WTC11 (cell line): ENCODE measurements at regions not wholly inside any gene's neighbourhood (a gene's known extent, or its start where the extent isn't known, plus 50 kb on each side); places are given as distances from the start of the nearest gene placed in this dataset.

ENCODE experiments used
- ATAC-seq: fragments of 200-7000 bp; cut with Tn5 transposase; 2 replicates; pipeline ENCODE4 v1.10.0; 2021; ENCODE audit warnings: mild to moderate bottlenecking, moderate library complexity
- CTCF ChIA-PET: fragments of 300-600 bp; sonication (Branson Sonifier 250); formaldehyde crosslinking; loops from one replicate; lab custom pipeline; 2021; ENCODE audit warnings: antibody characterized with exemption; lab: Charles Lee
- POLR2A ChIA-PET: fragments of 350-600 bp; sonication (Branson Sonifier 250); formaldehyde crosslinking; loops from one replicate; lab custom pipeline; 2021; ENCODE audit warnings: antibody characterized with exemption; lab: Charles Lee
- DNase-seq: peaks from one replicate; pipeline ENCODE4 v3.0.0; 2021; ENCODE audit warnings: low spot score
- H3K27ac Mint-ChIP-seq: 2 replicates; pipeline ENCODE4 v1.8.0; 2021; ENCODE audit warnings: mixed read lengths
- H3K27me3 Mint-ChIP-seq: 2 replicates; pipeline ENCODE4 v1.8.0; 2021; ENCODE audit warnings: low read depth, mild to moderate bottlenecking, moderate library complexity, mixed read lengths
- H3K36me3 Mint-ChIP-seq: 2 replicates; pipeline ENCODE4 v1.8.0; 2021; ENCODE audit warnings: mixed read lengths
- H3K4me1 Mint-ChIP-seq: 2 replicates; pipeline ENCODE4 v1.8.0; 2022; ENCODE audit warnings: mixed read lengths
- H3K4me3 Mint-ChIP-seq: 2 replicates; pipeline ENCODE4 v1.8.0; 2021; ENCODE audit warnings: mild to moderate bottlenecking, moderate library complexity, mixed read lengths
- H3K9me3 Mint-ChIP-seq: 2 replicates; pipeline ENCODE4 v1.8.0; 2021; ENCODE audit warnings: mixed read lengths
- AR ChIP-seq: fragments of 250-450 bp; sonication (Bioruptor Pico); IDR thresholded peaks from 2 replicates; pipeline ENCODE4 v1.9.0; 2021; ENCODE audit warnings: mild to moderate bottlenecking
- ATF2 ChIP-seq: sonication (generic); formaldehyde crosslinking; IDR thresholded peaks from 2 replicates; pipeline ENCODE4 v1.8.1; 2022; ENCODE audit warnings: low read depth, missing genetic modification reagents, borderline replicate concordance
- ATF6 ChIP-seq: sonication (generic); formaldehyde crosslinking; IDR thresholded peaks from 2 replicates; pipeline ENCODE4 v1.8.1; 2023; ENCODE audit warnings: mild to moderate bottlenecking, missing genetic modification reagents
- CBFB ChIP-seq: sonication (generic); formaldehyde crosslinking; IDR thresholded peaks from 2 replicates; pipeline ENCODE4 v1.8.1; 2022; ENCODE audit warnings: mild to moderate bottlenecking, low read depth, missing genetic modification reagents
- ESRRA ChIP-seq: sonication (generic); formaldehyde crosslinking; IDR thresholded peaks from 2 replicates; pipeline ENCODE4 v1.8.1; 2022; ENCODE audit warnings: mild to moderate bottlenecking, missing genetic modification reagents, borderline replicate concordance
- FOXK1 ChIP-seq: sonication (generic); formaldehyde crosslinking; IDR thresholded peaks from 2 replicates; pipeline ENCODE4 v1.8.0; 2022; ENCODE audit warnings: mild to moderate bottlenecking, moderate library complexity, missing genetic modification reagents
- GTF2I ChIP-seq: fragments of 250-450 bp; sonication (Bioruptor Pico); conservative IDR thresholded peaks from 2 replicates; pipeline ENCODE4 v1.4.0; 2021; ENCODE audit warnings: mild to moderate bottlenecking
- MAX ChIP-seq: sonication (generic); formaldehyde crosslinking; IDR thresholded peaks from 2 replicates; pipeline ENCODE4 v1.8.0; 2022; ENCODE audit warnings: mild to moderate bottlenecking, missing genetic modification reagents
- NFYB ChIP-seq: sonication (generic); formaldehyde crosslinking; conservative IDR thresholded peaks from 2 replicates; pipeline ENCODE4 v1.8.0; 2022; ENCODE audit warnings: low read depth, missing genetic modification reagents
- RELA ChIP-seq: sonication (generic); formaldehyde crosslinking; IDR thresholded peaks from 2 replicates; pipeline ENCODE4 v1.8.1; 2022; ENCODE audit warnings: missing genetic modification reagents, mild to moderate bottlenecking, borderline replicate concordance
- TCF7 ChIP-seq: sonication (generic); formaldehyde crosslinking; IDR thresholded peaks from 2 replicates; pipeline ENCODE4 v1.8.0; 2022; ENCODE audit warnings: mild to moderate bottlenecking, low read depth, missing genetic modification reagents, moderate library complexity
- TEAD4 ChIP-seq: sonication (generic); formaldehyde crosslinking; IDR thresholded peaks from 2 replicates; pipeline ENCODE4 v1.8.0; 2022; ENCODE audit warnings: mild to moderate bottlenecking, missing genetic modification reagents
- USF2 ChIP-seq: sonication (generic); formaldehyde crosslinking; IDR thresholded peaks from 2 replicates; pipeline ENCODE4 v1.8.1; 2023; ENCODE audit warnings: mild to moderate bottlenecking, missing genetic modification reagents, moderate library complexity
- ZNF232 ChIP-seq: sonication (generic); formaldehyde crosslinking; IDR thresholded peaks from 2 replicates; pipeline ENCODE4 v1.8.0; 2022; ENCODE audit warnings: mild to moderate bottlenecking, missing genetic modification reagents
- ZNF317 ChIP-seq: sonication (generic); formaldehyde crosslinking; IDR thresholded peaks from 2 replicates; pipeline ENCODE4 v1.8.1; 2023; ENCODE audit warnings: low read depth, mild to moderate bottlenecking, moderate library complexity, missing genetic modification reagents, borderline replicate concordance
- TF ChIP-seq, protein P1 (sequence below): fragments of 250-450 bp; sonication (Bioruptor Pico); IDR thresholded peaks from 2 replicates; pipeline ENCODE4 v2.1.2; 2022; ENCODE audit warnings: mild to moderate bottlenecking, moderate library complexity
- TF ChIP-seq, protein P2 (sequence below): sonication (generic); formaldehyde crosslinking; IDR thresholded peaks from 2 replicates; pipeline ENCODE4 v1.8.1; 2022; ENCODE audit warnings: missing genetic modification reagents, borderline replicate concordance
- TF ChIP-seq, protein P3 (sequence below): fragments of 200-600 bp; IDR thresholded peaks from 2 replicates; pipeline ENCODE4 v1.8.0; 2022; ENCODE audit warnings: antibody characterized with exemption
- TF ChIP-seq, protein P4 (sequence below): fragments of 250-450 bp; sonication (Bioruptor Pico); IDR thresholded peaks from 2 replicates; pipeline ENCODE4 v1.9.0; 2021; ENCODE audit warnings: moderate library complexity, mild to moderate bottlenecking, inconsistent platforms, borderline replicate concordance
- TF ChIP-seq, protein P5 (sequence below): sonication (generic); formaldehyde crosslinking; IDR thresholded peaks from 2 replicates; pipeline ENCODE4 v1.8.1; 2023; ENCODE audit warnings: mild to moderate bottlenecking, missing genetic modification reagents, moderate library complexity

DNA sequence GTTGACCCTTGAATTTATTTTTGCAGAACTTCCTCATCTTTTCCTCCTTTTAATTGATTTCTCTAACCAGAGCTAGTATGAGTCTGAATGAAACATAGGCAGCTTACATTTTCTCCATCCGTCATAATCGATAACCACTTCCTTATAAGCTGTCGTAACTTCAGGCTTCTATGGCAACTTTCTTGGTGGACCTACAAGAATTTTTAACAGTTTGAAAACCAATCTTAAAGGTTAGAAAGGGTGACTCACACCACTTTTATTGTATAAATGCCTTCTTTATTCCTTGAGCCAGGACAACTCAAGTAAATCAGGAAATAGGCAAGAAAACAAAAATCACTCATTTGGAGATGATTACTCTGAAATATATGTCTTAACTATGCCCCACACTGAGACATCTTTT, 105.7 kb upstream of the KL start:
- no peak for TF ChIP-seq ZNF232 (CRISPR knock-in tag)
- TF ChIP-seq AR: no peak
- TF ChIP-seq TCF7 (CRISPR knock-in tag): no peak
- TF ChIP-seq, protein P1, sequence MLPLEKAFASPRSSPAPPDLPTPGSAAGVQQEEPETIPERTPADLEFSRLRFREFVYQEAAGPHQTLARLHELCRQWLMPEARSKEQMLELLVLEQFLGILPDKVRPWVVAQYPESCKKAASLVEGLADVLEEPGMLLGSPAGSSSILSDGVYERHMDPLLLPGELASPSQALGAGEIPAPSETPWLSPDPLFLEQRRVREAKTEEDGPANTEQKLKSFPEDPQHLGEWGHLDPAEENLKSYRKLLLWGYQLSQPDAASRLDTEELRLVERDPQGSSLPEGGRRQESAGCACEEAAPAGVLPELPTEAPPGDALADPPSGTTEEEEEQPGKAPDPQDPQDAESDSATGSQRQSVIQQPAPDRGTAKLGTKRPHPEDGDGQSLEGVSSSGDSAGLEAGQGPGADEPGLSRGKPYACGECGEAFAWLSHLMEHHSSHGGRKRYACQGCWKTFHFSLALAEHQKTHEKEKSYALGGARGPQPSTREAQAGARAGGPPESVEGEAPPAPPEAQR (CRISPR knock-in tag): no peak
- TF ChIP-seq, protein P2, sequence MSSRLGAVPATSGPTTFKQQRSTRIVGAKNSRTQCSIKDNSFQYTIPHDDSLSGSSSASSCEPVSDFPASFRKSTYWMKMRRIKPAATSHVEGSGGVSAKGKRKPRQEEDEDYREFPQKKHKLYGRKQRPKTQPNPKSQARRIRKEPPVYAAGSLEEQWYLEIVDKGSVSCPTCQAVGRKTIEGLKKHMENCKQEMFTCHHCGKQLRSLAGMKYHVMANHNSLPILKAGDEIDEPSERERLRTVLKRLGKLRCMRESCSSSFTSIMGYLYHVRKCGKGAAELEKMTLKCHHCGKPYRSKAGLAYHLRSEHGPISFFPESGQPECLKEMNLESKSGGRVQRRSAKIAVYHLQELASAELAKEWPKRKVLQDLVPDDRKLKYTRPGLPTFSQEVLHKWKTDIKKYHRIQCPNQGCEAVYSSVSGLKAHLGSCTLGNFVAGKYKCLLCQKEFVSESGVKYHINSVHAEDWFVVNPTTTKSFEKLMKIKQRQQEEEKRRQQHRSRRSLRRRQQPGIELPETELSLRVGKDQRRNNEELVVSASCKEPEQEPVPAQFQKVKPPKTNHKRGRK (CRISPR knock-in tag): no peak
- no peak for TF ChIP-seq ESRRA (CRISPR knock-in tag)
- no peak for TF ChIP-seq MAX (CRISPR knock-in tag)
- no peak for TF ChIP-seq FOXK1 (CRISPR knock-in tag)
- TF ChIP-seq, protein P3, sequence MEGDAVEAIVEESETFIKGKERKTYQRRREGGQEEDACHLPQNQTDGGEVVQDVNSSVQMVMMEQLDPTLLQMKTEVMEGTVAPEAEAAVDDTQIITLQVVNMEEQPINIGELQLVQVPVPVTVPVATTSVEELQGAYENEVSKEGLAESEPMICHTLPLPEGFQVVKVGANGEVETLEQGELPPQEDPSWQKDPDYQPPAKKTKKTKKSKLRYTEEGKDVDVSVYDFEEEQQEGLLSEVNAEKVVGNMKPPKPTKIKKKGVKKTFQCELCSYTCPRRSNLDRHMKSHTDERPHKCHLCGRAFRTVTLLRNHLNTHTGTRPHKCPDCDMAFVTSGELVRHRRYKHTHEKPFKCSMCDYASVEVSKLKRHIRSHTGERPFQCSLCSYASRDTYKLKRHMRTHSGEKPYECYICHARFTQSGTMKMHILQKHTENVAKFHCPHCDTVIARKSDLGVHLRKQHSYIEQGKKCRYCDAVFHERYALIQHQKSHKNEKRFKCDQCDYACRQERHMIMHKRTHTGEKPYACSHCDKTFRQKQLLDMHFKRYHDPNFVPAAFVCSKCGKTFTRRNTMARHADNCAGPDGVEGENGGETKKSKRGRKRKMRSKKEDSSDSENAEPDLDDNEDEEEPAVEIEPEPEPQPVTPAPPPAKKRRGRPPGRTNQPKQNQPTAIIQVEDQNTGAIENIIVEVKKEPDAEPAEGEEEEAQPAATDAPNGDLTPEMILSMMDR: no peak
- no peak for TF ChIP-seq RELA (CRISPR knock-in tag)
- no peak for TF ChIP-seq GTF2I
- TF ChIP-seq ATF6 (CRISPR knock-in tag): no peak
- no peak for TF ChIP-seq NFYB (CRISPR knock-in tag)
- TF ChIP-seq, protein P4, sequence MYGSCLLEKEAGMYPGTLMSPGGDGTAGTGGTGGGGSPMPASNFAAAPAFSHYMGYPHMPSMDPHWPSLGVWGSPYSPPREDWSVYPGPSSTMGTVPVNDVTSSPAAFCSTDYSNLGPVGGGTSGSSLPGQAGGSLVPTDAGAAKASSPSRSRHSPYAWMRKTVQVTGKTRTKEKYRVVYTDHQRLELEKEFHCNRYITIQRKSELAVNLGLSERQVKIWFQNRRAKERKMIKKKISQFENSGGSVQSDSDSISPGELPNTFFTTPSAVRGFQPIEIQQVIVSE (CRISPR knock-in tag): no peak
- TF ChIP-seq, protein P5, sequence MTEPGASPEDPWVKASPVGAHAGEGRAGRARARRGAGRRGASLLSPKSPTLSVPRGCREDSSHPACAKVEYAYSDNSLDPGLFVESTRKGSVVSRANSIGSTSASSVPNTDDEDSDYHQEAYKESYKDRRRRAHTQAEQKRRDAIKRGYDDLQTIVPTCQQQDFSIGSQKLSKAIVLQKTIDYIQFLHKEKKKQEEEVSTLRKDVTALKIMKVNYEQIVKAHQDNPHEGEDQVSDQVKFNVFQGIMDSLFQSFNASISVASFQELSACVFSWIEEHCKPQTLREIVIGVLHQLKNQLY (CRISPR knock-in tag): no peak
- no peak for TF ChIP-seq TEAD4 (CRISPR knock-in tag)
- no peak for TF ChIP-seq ZNF317 (CRISPR knock-in tag)
- TF ChIP-seq USF2 (CRISPR knock-in tag): no peak
- no peak for TF ChIP-seq ATF2 (CRISPR knock-in tag)
- TF ChIP-seq CBFB (CRISPR knock-in tag): no peak
- Mint-ChIP-seq H3K9me3 (peaks cover under 1% of the 10 kb centered on the region; the same call in 1 of the 2 replicates), H3K27ac (no peak overlapping the region), H3K4me3 (no peak overlapping the region), H3K36me3 (no peaks in the 10 kb centered on the region), H3K27me3 (no peaks in the 10 kb centered on the region), H3K4me1 (peaks cover 9% of the 10 kb centered on the region)
- ChIA-PET POLR2A (no interaction called here), CTCF (interaction anchor here (1.4 kb wide), 1 partner anchor 22 kb away, joined by 3 read pairs; no protein-coding TSS in a partner anchor)
- no peak for ATAC-seq
- DNase-seq: no peak
